Breast epithelium (tissue), 4 donors: ENCODE measurements at regions not wholly inside any gene's neighbourhood (a gene's known extent, or its start where the extent isn't known, plus 50 kb on each side); places are given as distances from the start of the nearest gene placed in this dataset.

Experiments
- DNase-seq, 2 donors: peaks; one replicate each; pipeline ENCODE4 v3.0.0-alpha.2; 2019; ENCODE audit warnings: low spot score in 2 of 2
- H3K27ac ChIP-seq, 2 donors: fragments of 200-600 bp; sonication (generic) in 1 of 2; one replicate each; pipeline ENCODE4 v1.5.1; 2016 to 2019; ENCODE audit warnings: mild to moderate bottlenecking in 1 of 2
- H3K27me3 ChIP-seq, 2 donors: fragments of 200-600 bp; sonication (generic) in 1 of 2; one replicate each; pipeline versions ENCODE4 v1.5.1 to v1.6.0; 2017 to 2019; ENCODE audit warnings: control low read depth in 1 of 2, mild to moderate bottlenecking in 1 of 2
- H3K36me3 ChIP-seq: fragments of 200-600 bp; one replicate; pipeline ENCODE4 v1.5.1; 2019
- H3K4me1 ChIP-seq, 2 donors: fragments of 200-600 bp; sonication (generic); one replicate each; pipeline ENCODE4 v1.5.1; 2016 to 2019; ENCODE audit warnings: control low read depth in 1 of 2
- H3K4me3 ChIP-seq, 3 donors: fragments of 200-600 bp; sonication (generic); 1 replicate in 2 of 3; 2 replicates in 1 of 3; pipeline ENCODE4 v1.5.1; 2016 to 2019; ENCODE audit warnings: mild to moderate bottlenecking in 3 of 3, moderate library complexity in 2 of 3
- H3K9me3 ChIP-seq, 2 donors: fragments of 200-600 bp; sonication (generic) in 1 of 2; one replicate each; pipeline ENCODE4 v1.5.1; 2016 to 2019; ENCODE audit warnings: control low read depth in 1 of 2
- CTCF ChIP-seq, 3 donors: fragments of 450-650 bp; IDR thresholded peaks; one replicate each; pipeline ENCODE4 v1.5.1; 2016 to 2017; ENCODE audit warnings: antibody characterized with exemption in 3 of 3, mild to moderate bottlenecking in 3 of 3, moderate library complexity in 3 of 3
- POLR2A ChIP-seq: fragments of 450-650 bp; IDR thresholded peaks from one replicate; pipeline ENCODE4 v1.6.1; 2016; ENCODE audit warnings: antibody characterized with exemption, mild to moderate bottlenecking, moderate library complexity
- POLR2AphosphoS5 ChIP-seq, 3 donors: sonication (generic); formaldehyde crosslinking; IDR thresholded peaks; one replicate each; pipeline ENCODE4 v1.6.1; 2017; ENCODE audit warnings: antibody characterized with exemption in 3 of 3
- intact Hi-C: fragments of 100-400 bp; cut with DNase I; formaldehyde crosslinking; loops from one replicate; pipeline ENCODE4 v1.15.1; 2023; ENCODE audit warnings: low total_unique reads

GRCh38 chr6:77017537-77017936 lies 445.8 kb downstream of the HTR1B start:
- Histone ChIP-seq H3K27me3 (no peaks in the 10 kb centered on the region), H3K27ac (no peak overlapping the region), H3K9me3 (no peaks in the 10 kb centered on the region), H3K4me3 (no peak overlapping the region), H3K4me1 (no peaks in the 10 kb centered on the region), H3K36me3 (no peaks in the 10 kb centered on the region)
- TF ChIP-seq POLR2AphosphoS5 (IDR thresholded peaks at IDR 0.05) (no peak), CTCF (IDR thresholded peaks at IDR 0.05) (no peak), POLR2A (no peak)
- intact Hi-C loops: no loop called here
- DNase-seq: no peak

- H3K4me1 ChIP-seq: no peaks in the 10 kb centered on the region
- H3K27me3 ChIP-seq: no peaks in the 10 kb centered on the region
- intact Hi-C loops: no loop called here
- DNase-seq: no peak
- H3K36me3 ChIP-seq: no peaks in the 10 kb centered on the region
- TF ChIP-seq POLR2AphosphoS5 (IDR thresholded peaks at IDR 0.05) (no peak), CTCF (IDR thresholded peaks at IDR 0.05) (no peak), POLR2A (no peak)
- no peak overlapping the region for H3K4me3 ChIP-seq
- peaks cover 5 to 7% of the 10 kb centered on the region in 2 donors for H3K9me3 ChIP-seq
- no peak overlapping the region for H3K27ac ChIP-seq
Observed at GRCh38 chr6:77015350-77015749, 447.9 kb downstream of the HTR1B start.

GRCh38 chr6:77011929-77012545 lies 451.3 kb downstream of the HTR1B start:
- DNase-seq: no peak
- intact Hi-C loops: no loop called here
- no peaks in the 10 kb centered on the region for H3K27me3 ChIP-seq
- no peaks in the 10 kb centered on the region for H3K36me3 ChIP-seq
- no peak overlapping the region for H3K4me3 ChIP-seq
- no peak for TF ChIP-seq POLR2AphosphoS5 (IDR thresholded peaks at IDR 0.05)
- no peak for TF ChIP-seq CTCF (IDR thresholded peaks at IDR 0.05)
- no peak for TF ChIP-seq POLR2A
- H3K9me3 ChIP-seq: peaks cover 7 to 22% of the 10 kb centered on the region in 2 donors
- H3K4me1 ChIP-seq: no peaks in the 10 kb centered on the region
- H3K27ac ChIP-seq: no peak overlapping the region

- TF ChIP-seq POLR2AphosphoS5 (IDR thresholded peaks at IDR 0.05) (no peak), POLR2A (no peak), CTCF (IDR thresholded peaks at IDR 0.05) (no peak)
- Histone ChIP-seq H3K36me3 (no peaks in the 10 kb centered on the region), H3K4me1 (no peaks in the 10 kb centered on the region), H3K27ac (no peak overlapping the region), H3K9me3 (peaks cover 7 to 26% of the 10 kb centered on the region in 2 donors), H3K27me3 (no peaks in the 10 kb centered on the region), H3K4me3 (no peak overlapping the region)
- DNase-seq: no peak
- intact Hi-C loops: no loop called here
Observed at GRCh38 chr6:77010931-77011542, 452.3 kb downstream of the HTR1B start.

- no peak for TF ChIP-seq POLR2AphosphoS5 (IDR thresholded peaks at IDR 0.05)
- no peak for TF ChIP-seq POLR2A
- TF ChIP-seq CTCF (IDR thresholded peaks at IDR 0.05): no peak
- intact Hi-C loops: no loop called here
- Histone ChIP-seq H3K4me3 (no peak overlapping the region), H3K27ac (no peak overlapping the region), H3K27me3 (no peaks in the 10 kb centered on the region), H3K36me3 (no peaks in the 10 kb centered on the region), H3K4me1 (no peaks in the 10 kb centered on the region), H3K9me3 (peaks cover 0 to 13% of the 10 kb centered on the region in 2 donors)
- no peak for DNase-seq
Observed at GRCh38 chr6:76992553-76992952, 470.7 kb downstream of the HTR1B start.
